ENCODE measurements at regions not wholly inside any gene's neighbourhood (a gene's known extent, or its start where the extent isn't known, plus 50 kb on each side); places are given as distances from the start of the nearest gene placed in this dataset.

DNA sequence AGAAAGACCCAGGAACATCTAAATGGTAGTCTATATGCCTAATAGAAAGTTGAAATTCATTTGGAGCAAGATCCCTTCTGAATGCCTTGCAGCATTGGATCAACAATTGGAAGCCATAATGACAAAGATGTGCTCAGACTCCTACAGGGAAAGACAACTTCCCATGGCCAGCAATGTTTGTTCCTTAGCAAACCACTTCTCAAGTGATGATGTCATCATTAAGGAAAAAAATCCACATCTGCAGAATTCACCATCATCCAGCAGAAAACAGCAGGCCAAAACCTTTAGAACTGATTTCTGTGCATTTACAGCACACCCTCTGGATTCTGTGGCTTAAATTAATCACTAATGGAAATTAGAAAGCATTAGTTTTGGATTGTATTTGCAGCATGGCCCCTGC, 82.4 kb upstream of the ZIC3 start:
- DNase-seq: no peak

GRCh38 chrX:137482136-137482535, 83.8 kb upstream of the ZIC3 start:
- no peak for DNase-seq

DNA sequence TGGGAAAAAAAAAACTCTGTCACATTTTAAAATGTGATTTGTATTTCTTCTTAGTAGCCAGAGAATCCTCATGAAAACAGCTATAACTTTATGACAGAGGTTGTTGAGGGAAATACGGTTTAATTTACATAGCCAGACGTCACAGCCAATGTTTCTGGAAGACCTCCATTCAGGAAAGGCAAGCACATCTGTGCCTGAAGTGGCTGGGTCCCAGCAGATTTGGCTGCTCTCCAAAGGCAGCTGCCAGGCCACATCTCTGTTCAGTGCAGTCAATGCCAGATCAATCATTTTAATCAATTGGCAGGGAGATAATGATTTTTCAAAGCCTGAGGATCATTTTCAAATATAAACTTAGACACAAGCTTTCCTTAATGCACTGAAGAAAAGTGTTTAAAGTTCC, 86.5 kb upstream of the ZIC3 start:
- no peak for DNase-seq

DNA sequence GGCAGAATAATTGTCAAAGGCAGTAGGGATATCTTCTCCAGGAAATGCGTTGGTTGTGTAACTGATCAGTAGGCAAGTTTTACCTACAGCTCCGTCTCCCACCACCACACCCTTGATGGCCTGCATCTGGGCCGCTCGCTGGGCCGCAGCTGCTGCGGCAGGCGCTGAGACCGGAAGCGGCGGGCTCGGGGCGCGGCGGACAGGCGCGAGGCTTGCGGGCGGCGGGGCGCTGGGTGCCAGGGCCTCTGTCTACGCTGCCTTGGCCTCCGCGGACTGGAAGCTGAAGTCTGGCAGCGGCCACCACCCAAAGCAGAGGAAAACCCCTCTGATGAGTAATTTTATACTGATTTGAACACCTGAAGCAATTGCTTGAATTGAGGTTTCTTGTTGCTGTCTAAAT, 124.2 kb upstream of the ZIC3 start:
- DNase-seq: no peak

DNA sequence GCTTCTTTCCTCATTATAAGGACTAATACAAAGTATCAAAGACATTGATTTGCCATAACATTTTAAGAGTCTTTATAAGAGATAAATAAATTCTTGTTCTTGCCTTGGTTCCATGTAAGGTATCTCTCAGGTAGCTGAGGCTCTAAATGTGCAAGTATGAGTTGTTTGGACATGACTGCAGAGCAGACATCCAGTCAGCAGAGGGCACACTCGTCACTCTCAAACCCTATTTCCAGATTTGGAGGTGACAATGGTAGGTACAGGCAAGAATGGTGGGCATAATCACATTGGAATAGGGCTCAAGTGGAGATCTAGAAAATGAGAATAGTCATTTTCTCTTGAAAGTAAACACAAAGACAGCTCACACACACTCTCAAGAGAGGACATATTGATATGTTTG, 133.3 kb upstream of the ZIC3 start:
- no peak for DNase-seq

DNA sequence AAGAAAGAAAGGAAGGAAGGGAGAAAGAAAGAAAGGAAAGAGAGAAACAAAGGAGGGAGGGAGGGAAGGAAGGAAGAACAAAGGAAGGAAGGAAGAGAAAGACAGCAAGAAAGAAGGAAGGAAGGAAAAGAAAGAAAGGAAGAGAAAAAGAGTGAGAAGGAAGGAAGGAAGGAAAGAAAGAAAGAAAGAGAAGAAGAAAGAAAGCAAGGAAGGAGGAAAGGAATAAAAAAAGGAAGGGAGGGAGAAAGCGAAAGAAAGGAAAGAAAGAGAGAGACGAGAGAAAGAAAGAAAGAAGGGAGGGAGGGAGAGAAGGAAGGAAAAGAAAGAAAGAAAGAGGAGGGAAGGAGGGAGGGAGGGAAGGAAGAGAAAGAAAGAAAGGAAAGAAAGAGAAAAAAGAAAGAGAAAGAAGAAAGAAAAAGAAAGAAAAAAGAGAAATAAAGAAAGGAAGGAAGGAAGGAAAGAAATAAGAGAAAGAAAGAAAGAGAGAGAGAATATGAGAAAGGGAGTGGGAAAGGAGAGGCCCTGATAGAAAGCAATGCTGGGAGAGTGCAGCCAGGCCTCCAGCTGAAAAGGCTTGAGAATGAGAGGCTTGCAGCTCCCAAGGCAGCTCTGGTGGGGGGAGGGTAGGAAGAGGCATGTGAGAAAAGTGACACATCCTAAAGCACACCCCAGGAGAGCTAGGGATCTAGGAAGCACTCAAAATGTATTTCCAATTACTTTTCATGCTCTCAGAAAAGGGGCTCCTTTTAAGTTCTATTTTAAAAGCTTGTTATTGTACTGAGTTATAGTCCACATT, 134.0 kb upstream of the ZIC3 start:
- DNase-seq: no peak

GRCh38 chrX:137430984-137431475, 134.9 kb upstream of the ZIC3 start:
- no peak for DNase-seq

DNA sequence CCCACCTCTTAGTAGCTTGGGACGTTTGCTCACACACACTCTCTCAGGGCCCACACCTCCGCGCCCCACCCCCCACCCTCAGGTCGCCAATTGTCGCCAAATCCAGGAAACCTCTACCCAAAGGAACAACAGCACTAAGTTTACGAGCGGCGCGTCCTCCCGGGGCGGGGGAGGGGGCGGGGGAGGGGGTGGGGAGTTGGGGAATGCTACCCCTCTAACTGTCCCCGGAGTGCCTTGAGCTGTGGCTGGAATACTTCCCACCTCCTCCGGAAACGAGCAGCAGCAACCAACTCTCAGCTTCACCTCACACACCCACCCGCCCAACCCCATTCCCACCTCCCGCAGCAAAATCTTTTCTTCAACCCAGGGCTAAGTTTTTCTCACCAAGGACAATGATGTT, 135.6 kb upstream of the ZIC3 start:
- DNase-seq: no peak

DNA sequence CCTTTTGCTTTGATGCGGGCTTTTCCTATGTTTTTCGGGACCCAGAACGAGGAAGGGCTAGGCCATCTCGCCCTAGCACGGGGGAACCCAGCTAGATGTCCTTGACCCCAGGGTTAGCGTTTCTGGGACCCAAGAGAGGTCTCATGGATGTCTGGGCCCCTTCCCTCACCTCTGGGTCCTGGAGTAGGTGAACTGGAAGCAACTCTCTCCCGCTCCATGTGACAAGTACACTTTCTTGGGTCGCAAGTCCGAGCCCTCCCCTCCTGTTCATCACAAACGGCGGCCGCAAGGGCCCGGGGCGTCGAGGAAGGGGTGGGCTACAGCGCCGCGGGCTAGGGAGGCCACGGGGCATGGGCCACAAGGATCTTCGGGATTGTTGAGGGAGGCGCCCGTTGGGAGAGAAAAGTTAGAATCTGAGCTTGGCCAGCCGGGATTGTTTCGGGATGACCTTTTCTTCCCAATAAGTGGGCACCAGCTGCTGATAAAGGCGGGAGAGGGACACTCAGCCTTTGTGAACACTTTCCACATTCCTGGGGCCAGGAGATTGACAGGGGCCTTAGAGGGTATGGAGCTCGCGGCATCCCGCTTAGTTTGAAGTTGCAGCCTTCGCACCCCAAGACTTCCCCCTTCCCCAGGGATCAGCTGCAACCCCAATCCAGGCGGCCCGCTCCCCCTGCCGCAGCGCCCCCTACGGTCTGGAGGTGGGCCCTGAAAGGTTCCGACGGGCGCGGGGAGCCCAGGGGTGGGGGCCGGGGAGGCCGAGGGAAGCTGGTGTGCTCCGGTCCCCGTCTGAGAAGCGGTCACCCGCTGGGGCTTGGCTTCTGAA, 136.9 kb upstream of the ZIC3 start:
- no peak for DNase-seq

- no peak for DNase-seq
Measured at GRCh38 chrX:137428221-137428661, 137.7 kb upstream of the ZIC3 start.

DNA sequence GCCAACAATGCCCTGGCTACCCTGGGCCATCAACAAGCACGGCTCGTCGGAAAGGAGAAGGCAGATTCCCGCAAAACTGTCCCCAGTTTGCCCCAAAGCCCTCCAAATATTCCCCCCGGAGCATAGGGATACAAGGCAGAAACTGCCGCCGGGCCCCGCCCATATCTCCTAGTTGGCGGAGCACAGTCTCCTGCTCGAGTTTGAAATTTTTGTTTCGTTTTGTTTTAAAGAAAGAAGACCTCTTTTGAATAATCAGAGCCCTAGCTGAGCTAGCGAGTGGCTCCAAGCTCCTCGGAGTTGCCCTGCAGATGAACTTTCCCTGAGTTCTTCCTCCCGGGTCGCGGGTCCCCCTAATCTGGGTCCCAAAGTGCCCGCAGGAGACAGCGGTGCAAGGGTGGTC, 138.1 kb upstream of the ZIC3 start:
- no peak for DNase-seq

DNA sequence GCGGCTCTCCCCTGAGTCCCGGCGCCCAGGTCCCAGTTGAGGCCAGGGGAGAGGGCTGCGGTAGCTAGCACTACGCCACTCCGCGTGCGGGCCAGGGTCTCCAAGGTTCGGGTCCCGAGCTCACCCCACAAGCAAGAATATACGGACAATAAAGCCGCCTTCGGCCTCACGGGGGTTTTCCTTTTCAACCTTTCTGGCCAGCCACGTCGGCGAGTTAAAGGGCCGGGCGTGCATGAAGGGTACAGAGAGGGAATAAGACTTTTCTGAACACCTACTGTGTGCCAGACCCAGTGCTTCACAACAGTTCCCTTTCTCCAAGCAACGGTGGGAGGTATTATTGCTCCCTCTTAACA, 138.5 kb upstream of the ZIC3 start:
- no peak for DNase-seq

- no peak for DNase-seq
Measured at GRCh38 chrX:137426695-137427425, 139.1 kb upstream of the ZIC3 start.

GRCh38 chrX:137425986-137426385, 139.9 kb upstream of the ZIC3 start:
- DNase-seq: no peak

DNA sequence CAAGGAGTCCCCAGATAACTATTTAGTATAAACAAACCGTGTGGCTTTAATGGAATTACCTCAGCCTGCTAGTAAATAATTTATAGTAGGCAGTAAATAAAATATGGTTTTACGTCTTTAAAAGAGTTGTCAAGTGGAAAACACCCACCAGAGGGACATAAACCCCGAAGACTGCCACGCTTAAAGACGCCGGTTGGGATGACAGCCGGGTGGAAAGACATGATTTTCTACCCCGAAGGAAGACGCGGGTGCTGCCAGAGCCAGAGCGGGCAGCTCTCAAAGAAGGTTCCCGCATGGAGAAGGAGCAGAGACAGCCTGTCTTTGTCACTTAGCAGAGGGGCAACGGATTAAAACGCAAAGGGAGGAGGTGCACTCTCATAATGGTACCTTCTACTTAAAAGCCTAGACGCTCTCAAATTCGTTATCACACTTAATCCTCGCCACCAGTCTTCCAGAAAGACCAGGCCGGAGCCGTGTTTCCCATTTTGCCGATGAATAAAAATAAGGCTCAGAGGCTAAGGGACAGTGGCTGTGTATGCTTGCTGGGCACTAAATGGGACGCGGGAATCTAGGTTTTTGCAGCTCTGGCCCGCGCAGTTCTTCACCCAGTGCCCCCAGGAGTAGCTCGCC, 140.5 kb upstream of the ZIC3 start:
- no peak for DNase-seq

GRCh38 chrX:137424679-137425078, 141.2 kb upstream of the ZIC3 start:
- no peak for DNase-seq

- DNase-seq: no peak
Measured at GRCh38 chrX:137423241-137423640, 142.7 kb upstream of the ZIC3 start.

DNA sequence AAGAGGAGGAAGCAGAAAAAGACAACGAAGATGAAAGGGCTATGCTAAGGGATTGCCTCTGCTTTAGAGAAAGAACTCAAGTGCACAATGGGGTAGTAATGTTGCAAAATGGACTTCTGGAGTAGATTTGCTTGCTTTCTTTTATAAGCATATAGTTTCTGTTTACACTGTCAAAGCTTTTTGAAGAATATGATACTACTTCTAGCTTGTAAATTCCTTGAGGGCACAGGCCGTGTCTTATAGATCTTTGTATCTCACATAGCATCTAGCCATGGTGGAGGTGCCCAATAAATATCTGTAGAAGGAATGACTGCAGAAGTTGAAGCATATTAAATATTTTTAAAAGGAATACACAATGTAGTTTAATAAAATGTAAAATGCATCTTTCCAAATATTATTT, 147.8 kb upstream of the ZIC3 start:
- DNase-seq: no peak

- no peak for DNase-seq
Measured at GRCh38 chrX:137413190-137413589, 152.7 kb upstream of the ZIC3 start.

- no peak for DNase-seq
Measured at GRCh38 chrX:137405449-137406140, 160.3 kb upstream of the ZIC3 start.

DNA sequence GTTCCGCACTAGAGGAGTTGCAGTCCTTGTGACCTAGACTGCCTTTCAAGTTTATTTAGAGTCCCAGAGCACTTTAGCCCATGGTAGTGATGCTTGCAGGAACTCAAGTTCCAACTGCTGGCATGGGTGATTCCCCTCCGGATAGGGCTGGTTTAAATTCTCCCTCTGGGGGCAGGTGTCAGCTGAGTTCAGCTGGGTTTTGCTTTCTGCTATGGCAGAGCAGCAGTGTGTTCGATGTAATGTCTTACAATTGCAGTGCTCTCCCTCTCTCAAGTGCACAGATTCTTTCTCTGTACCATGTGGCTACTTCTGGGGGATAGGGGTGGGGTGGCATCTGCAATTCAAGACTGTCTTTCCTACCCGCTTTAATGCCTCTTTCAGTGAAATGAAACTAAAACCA, 164.8 kb upstream of the ZIC3 start:
- no peak for DNase-seq

DNA sequence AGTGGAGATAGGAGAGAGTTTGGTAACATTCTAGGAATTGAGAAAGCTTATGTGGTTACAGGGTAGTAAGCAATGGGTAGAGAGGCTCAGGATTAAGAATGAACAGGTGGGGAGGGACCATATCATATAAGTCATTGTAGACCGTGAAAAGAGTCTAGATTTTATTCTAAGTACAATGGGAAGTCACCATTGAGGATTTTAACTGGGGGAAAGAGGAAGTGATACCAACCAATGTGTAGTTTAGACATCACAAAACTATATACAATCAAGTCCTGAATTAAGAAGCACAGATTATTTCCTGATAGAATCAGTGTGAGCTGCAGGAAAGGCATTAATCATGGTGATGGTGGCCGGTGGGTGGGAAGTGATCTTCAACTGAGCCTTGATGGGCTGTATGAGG, 178.3 kb upstream of the ZIC3 start:
- DNase-seq: no peak

All from activated CD4-positive, alpha-beta T cell treated with anti-CD3 and anti-CD28 coated beads for 4 hours (primary cell).